CD4-positive, alpha-beta T cell treated with Interleukin-15 for 4 hours (primary cell): ENCODE measurements at regions not wholly inside any gene's neighbourhood (a gene's known extent, or its start where the extent isn't known, plus 50 kb on each side); places are given as distances from the start of the nearest gene placed in this dataset.
"Not testable (repeated sequence)": the region's sequence is repeated elsewhere in the genome, so short reads cannot be mapped to it uniquely, and the experiment has no call there.

Source experiments
- DNase-seq: peaks from one replicate; pipeline ENCODE4 v3.0.0-alpha.2; 2020; ENCODE audit warnings: low spot score

GRCh38 chr2:210961249-210961648, 404.9 kb downstream of the CPS1 start:
- DNase-seq: no peak

GRCh38 chr2:210963386-210963785, 407.0 kb downstream of the CPS1 start:
- no peak for DNase-seq

- DNase-seq: no peak
Observed at GRCh38 chr2:210964141-210964764, 407.9 kb downstream of the CPS1 start.

- DNase-seq: no peak
Observed at GRCh38 chr2:210965472-210965871, 409.1 kb downstream of the CPS1 start.

- no peak for DNase-seq
Observed at GRCh38 chr2:210966330-210966729, 409.9 kb downstream of the CPS1 start.

DNA sequence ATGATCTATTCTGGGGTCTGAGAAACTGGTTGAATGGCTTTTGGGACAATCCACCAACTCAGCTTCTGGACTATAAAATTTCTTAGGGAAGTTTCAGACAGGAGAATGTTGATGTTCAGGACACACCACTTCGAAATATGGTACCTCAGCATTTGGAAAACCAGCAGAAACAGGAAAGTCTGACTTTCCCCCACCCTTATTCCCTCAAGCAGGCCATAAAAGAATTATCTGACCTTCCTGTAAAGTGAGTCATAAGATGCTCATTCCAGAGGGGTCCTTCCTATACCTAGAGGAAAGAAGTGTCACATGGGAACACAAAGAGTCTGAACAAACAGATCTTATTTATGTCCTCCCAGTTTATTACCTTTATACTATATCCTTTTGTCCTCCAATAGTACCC, 415.0 kb downstream of the CPS1 start:
- no peak for DNase-seq

DNA sequence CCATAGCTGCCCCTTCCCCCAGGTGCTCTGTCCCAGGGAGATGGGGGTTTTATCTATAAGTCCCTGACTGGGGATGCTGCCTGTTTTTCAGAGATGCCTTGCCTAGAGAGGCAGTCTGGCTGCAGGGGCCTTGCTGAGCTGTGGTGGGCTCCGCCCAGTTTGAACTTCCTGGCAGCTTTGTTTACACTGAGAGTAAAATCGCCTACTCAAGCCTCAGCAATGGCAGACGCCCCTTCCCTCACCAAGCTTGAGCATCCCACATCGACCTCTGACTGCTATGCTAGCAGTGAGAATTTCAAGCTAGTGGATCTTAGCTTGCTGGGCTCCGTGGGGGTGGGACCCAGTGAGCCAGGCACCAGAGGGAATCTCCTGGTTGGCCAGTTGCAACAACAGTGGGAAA, 430.4 kb downstream of the CPS1 start:
- DNase-seq: not testable (repeated sequence)

DNA sequence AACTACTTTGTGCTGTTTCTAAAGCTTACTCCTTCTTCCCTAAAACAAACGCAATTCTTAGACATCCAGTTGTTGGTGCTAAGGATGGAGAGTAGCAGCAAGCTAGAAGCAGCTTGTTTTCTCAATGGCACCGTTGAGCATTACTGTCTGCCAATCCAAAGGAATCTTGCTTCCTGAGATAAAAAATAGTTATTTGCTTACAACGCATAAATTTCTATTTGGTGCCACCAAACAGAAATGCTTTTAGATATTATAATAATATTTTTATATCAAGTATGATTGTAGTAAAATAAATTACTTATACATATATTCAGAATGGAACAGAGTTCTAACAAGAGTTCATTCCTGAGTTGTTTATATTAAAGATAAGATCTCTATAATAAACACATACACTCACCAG, 434.7 kb downstream of the CPS1 start:
- DNase-seq: no peak

- DNase-seq: no peak
Observed at GRCh38 chr2:210994104-210994503, 437.7 kb downstream of the CPS1 start.

DNA sequence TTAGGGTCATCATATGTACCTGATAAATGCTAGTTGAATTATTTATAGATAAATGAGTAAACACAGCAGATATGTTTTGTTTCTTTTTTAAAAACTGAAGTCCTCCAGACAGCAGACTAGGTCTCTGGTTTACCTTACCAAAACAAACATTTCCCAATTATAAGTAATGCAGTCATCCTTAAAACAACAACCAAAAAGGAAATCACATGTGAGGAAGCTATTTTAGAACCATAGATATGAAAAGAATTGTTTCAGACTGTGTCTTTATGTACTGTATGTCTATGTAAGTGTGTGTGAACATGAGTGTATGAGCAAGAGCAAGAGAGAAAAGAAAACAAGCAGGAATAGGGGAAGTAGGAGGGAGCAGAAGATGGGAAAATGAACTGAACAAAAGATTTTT, 441.0 kb downstream of the CPS1 start:
- DNase-seq: no peak

- DNase-seq: no peak
Observed at GRCh38 chr2:210998334-210998733, 441.9 kb downstream of the CPS1 start.

- no peak for DNase-seq
Observed at GRCh38 chr2:211014376-211014775, 458.0 kb downstream of the CPS1 start.

- DNase-seq: no peak
Observed at GRCh38 chr2:211014906-211015305, 458.5 kb downstream of the CPS1 start.

DNA sequence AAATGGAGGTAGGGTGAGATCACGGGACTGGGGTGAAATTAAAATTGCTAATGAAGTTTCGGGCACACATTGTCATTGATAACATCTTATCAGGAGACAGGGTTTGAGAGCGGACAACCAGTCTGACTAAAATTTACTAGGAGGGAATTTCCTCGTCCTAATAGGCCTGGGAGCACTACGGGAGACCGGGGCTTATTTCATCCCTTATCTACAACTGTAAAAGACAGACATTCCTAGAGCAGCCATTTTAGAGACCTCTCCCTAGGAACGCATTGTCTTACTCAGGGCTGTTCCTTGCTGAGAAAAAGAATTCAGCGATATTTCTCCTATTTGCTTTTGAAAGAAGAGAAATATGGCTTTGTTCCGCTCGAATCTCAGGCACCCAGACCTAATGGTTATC, 468.7 kb downstream of the CPS1 start:
- not testable (repeated sequence) for DNase-seq

DNA sequence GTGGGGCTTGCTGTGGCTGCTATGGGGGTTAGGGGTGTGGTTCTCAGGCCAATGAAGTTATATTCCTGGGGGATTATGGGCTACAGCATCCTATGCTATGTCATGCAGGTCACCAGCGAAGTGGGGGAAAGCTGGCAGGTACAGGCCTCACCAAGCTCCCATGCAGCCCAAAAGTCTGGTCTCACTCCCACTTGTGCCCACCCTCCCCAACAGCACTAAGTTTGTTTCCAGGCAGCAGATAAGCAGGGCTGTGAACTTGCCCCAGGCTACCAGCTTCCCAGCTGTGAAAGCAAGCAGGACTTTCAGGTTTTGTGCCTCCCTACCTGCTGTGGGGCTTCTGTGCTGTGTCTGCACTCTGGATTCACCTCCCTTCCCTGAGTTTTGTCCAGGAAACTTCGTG, 469.7 kb downstream of the CPS1 start:
- DNase-seq: no peak

- DNase-seq: no peak
Observed at GRCh38 chr2:211027976-211028375, 471.6 kb downstream of the CPS1 start.

- no peak for DNase-seq
Observed at GRCh38 chr2:211033765-211034164, 477.4 kb downstream of the CPS1 start.

DNA sequence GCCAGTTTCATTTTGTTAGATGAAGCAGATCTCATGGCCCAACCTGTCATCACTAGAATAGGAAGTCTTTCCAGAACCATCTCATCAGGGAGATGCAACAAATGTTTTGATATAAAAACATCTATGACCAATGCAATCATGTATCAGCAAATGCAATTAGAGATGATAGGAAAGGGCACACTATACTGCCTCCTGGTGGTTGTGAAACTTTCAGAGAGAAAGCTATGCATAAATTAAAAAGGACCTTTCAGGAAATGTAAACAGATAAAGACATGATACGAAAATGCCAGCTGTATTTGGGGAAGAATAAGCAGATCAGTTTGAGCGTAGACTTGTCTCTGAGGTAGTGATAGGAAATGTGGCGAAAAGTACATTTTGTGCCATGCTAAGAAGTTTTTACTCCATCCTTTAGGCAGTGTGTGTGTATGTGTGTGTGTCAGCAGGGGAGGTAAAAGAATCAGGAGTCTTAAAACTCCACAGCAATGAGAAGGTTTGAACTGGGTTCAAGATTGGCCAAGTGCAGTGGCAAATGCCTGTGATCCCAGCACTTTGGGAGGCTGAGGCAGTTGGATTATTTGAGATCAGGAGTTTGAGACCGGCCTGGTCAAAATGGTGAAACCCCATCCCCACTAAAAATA, 479.3 kb downstream of the CPS1 start:
- DNase-seq: no peak

GRCh38 chr2:211045025-211045424, 488.6 kb downstream of the CPS1 start:
- no peak for DNase-seq

DNA sequence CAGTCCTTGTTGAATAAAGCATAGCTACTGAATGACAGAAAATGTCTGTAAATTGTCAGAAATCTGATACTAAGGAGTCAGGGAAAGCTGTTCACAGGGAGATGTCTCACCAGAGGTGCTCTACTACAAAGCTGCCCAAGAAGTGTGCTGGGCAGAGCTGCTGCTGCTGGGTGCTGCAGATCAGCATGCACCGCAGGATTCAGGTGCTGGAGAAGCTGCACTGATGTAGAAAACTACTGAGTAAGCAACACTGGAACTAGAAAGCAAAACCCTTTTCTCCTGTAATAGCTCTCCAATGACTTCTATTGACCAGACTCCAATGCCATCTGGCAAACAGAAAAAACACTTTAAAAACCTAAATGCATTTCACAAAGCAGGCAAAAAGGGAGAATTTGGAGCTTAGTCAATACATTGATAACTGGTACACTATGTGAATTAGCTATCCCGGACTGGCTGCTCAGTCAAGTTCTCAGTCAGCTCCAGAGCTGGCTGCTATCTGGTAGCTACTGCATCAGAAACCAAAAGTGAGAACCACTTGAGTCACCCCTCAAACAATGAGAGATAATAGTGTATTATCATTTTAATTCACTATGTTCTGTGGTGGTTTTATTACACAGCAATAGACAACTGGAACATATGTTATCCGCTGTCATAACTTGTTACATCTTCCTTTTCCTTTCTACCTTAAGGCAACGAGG, 493.1 kb downstream of the CPS1 start:
- DNase-seq: no peak

- no peak for DNase-seq
Observed at GRCh38 chr2:211055438-211055837, 499.0 kb downstream of the CPS1 start.

- no peak for DNase-seq
Observed at GRCh38 chr2:211061612-211062296, 505.4 kb downstream of the CPS1 start.

DNA sequence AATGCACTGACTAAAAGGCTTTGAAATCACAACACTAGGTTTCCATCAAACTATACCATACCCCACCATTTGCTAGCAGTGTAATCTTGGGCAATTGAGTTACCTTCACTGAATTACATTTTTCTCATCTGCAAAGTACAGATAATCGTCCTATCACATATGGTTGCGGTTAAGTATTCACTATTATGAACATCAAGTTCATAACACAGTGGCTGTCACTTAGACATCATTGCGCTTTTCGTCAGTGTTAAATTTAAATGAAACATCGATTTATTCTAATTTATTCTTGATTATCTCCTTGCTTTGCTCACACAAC, 505.9 kb downstream of the CPS1 start:
- no peak for DNase-seq
